Ascending aorta (tissue), 2 donors: ENCODE measurements at regions not wholly inside any gene's neighbourhood (a gene's known extent, or its start where the extent isn't known, plus 50 kb on each side); places are given as distances from the start of the nearest gene placed in this dataset.

Source experiments
- DNase-seq, 2 donors: peaks; one replicate each; pipeline ENCODE4 v3.0.0-alpha.2; 2019; ENCODE audit warnings: low spot score in 2 of 2
- H3K27ac ChIP-seq, 2 donors: fragments of 200-600 bp; sonication (generic); one replicate each; pipeline ENCODE4 v1.5.1; 2016 to 2017; ENCODE audit warnings: mild to moderate bottlenecking in 1 of 2
- H3K27me3 ChIP-seq: fragments of 200-600 bp; sonication (generic); one replicate; pipeline ENCODE4 v1.5.1; 2017
- H3K36me3 ChIP-seq, 2 donors: fragments of 200-600 bp; sonication (generic); one replicate each; pipeline ENCODE4 v1.5.1; 2016
- H3K4me1 ChIP-seq, 2 donors: fragments of 200-600 bp; sonication (generic); one replicate each; pipeline ENCODE4 v1.5.1; 2016 to 2017; ENCODE audit warnings: mild to moderate bottlenecking in 1 of 2
- H3K4me3 ChIP-seq, 2 donors: fragments of 200-600 bp; sonication (generic); one replicate each; pipeline ENCODE4 v1.5.1; 2016 to 2017; ENCODE audit warnings: mild to moderate bottlenecking in 1 of 2
- H3K9me3 ChIP-seq, 2 donors: fragments of 200-600 bp; sonication (generic); one replicate each; pipeline ENCODE4 v1.5.1; 2016
- CTCF ChIP-seq, 3 experiments: fragments of 200-600 bp in 2 of 3; fragments of 450-650 bp in 1 of 3; sonication (generic) in 2 of 3; IDR thresholded peaks; one replicate each; pipeline ENCODE4 v1.5.1; 2016 to 2019; ENCODE audit warnings: antibody characterized with exemption in 3 of 3, mild to moderate bottlenecking in 1 of 3, moderate library complexity in 1 of 3
- intact Hi-C: fragments of 100-400 bp; cut with DNase I; formaldehyde crosslinking; loops from one replicate; pipeline ENCODE4 v1.15.1; 2023

- intact Hi-C loops: no loop called here
- no peak for DNase-seq
- TF ChIP-seq CTCF (IDR thresholded peaks at IDR 0.05): no peak
- H3K4me3 ChIP-seq: no peak overlapping the region
- no peaks in the 10 kb centered on the region for H3K4me1 ChIP-seq
- no peaks in the 10 kb centered on the region for H3K27me3 ChIP-seq
- H3K36me3 ChIP-seq: no peaks in the 10 kb centered on the region
- H3K27ac ChIP-seq: no peak overlapping the region
- no peaks in the 10 kb centered on the region for H3K9me3 ChIP-seq
These were observed 321.8 kb downstream of the ZEB2 start for GRCh38 chr2:144198116-144198515.

- Histone ChIP-seq H3K9me3 (no peaks in the 10 kb centered on the region), H3K36me3 (no peaks in the 10 kb centered on the region), H3K27me3 (no peaks in the 10 kb centered on the region), H3K27ac (no peak overlapping the region), H3K4me3 (no peak overlapping the region), H3K4me1 (no peaks in the 10 kb centered on the region)
- intact Hi-C loops: no loop called here
- no peak for DNase-seq
- no peak for TF ChIP-seq CTCF (IDR thresholded peaks at IDR 0.05)
These were observed 325.4 kb downstream of the ZEB2 start for GRCh38 chr2:144194326-144195071.

- Histone ChIP-seq H3K27me3 (no peaks in the 10 kb centered on the region), H3K9me3 (no peaks in the 10 kb centered on the region), H3K36me3 (no peaks in the 10 kb centered on the region), H3K4me1 (no peaks in the 10 kb centered on the region), H3K27ac (no peak overlapping the region), H3K4me3 (no peak overlapping the region)
- intact Hi-C loops: no loop called here
- no peak for DNase-seq
- no peak for TF ChIP-seq CTCF (IDR thresholded peaks at IDR 0.05)
These were observed 328.9 kb downstream of the ZEB2 start for GRCh38 chr2:144190908-144191605.

GRCh38 chr2:144183727-144184126, 336.2 kb downstream of the ZEB2 start:
- Histone ChIP-seq H3K9me3 (no peaks in the 10 kb centered on the region), H3K4me3 (no peak overlapping the region), H3K27me3 (no peaks in the 10 kb centered on the region), H3K4me1 (no peaks in the 10 kb centered on the region), H3K36me3 (no peaks in the 10 kb centered on the region), H3K27ac (no peak overlapping the region)
- intact Hi-C loops: no loop called here
- no peak for TF ChIP-seq CTCF (IDR thresholded peaks at IDR 0.05)
- DNase-seq: no peak

GRCh38 chr2:144181001-144181400, 338.9 kb downstream of the ZEB2 start:
- Histone ChIP-seq H3K36me3 (no peaks in the 10 kb centered on the region), H3K4me3 (no peak overlapping the region), H3K27me3 (no peaks in the 10 kb centered on the region), H3K27ac (no peak overlapping the region), H3K9me3 (no peaks in the 10 kb centered on the region), H3K4me1 (no peaks in the 10 kb centered on the region)
- no peak for DNase-seq
- no peak for TF ChIP-seq CTCF (IDR thresholded peaks at IDR 0.05)
- intact Hi-C loops: no loop called here
